ENCODE measurements at regions not wholly inside any gene's neighbourhood (a gene's known extent, or its start where the extent isn't known, plus 50 kb on each side); places are given as distances from the start of the nearest gene placed in this dataset.

- Histone ChIP-seq H3K4me1 (ENCODE audit: insufficient read depth) (no peaks in the 10 kb centered on the region), H3K79me2 (replicated peaks; ENCODE audit: insufficient read depth) (no peaks in the 10 kb centered on the region), H3K9me2 (ENCODE audit: insufficient read depth) (no peaks in the 10 kb centered on the region), H3K36me3 (ENCODE audit: insufficient read depth) (no peaks in the 10 kb centered on the region), H3F3A (replicated peaks; ENCODE audit: low read depth) (no peaks in the 10 kb centered on the region), H3K27me3 (ENCODE audit: insufficient read depth) (no peaks in the 10 kb centered on the region), H4K20me1 (replicated peaks; ENCODE audit: insufficient read depth) (no peaks in the 10 kb centered on the region), H2AFZ (no peak overlapping the region), H3K4me3 (no peak overlapping the region), H3K4me2 (no peak overlapping the region), H3K27ac (ENCODE audit: low read depth) (no peak overlapping the region)
- TF ChIP-seq, protein P1, sequence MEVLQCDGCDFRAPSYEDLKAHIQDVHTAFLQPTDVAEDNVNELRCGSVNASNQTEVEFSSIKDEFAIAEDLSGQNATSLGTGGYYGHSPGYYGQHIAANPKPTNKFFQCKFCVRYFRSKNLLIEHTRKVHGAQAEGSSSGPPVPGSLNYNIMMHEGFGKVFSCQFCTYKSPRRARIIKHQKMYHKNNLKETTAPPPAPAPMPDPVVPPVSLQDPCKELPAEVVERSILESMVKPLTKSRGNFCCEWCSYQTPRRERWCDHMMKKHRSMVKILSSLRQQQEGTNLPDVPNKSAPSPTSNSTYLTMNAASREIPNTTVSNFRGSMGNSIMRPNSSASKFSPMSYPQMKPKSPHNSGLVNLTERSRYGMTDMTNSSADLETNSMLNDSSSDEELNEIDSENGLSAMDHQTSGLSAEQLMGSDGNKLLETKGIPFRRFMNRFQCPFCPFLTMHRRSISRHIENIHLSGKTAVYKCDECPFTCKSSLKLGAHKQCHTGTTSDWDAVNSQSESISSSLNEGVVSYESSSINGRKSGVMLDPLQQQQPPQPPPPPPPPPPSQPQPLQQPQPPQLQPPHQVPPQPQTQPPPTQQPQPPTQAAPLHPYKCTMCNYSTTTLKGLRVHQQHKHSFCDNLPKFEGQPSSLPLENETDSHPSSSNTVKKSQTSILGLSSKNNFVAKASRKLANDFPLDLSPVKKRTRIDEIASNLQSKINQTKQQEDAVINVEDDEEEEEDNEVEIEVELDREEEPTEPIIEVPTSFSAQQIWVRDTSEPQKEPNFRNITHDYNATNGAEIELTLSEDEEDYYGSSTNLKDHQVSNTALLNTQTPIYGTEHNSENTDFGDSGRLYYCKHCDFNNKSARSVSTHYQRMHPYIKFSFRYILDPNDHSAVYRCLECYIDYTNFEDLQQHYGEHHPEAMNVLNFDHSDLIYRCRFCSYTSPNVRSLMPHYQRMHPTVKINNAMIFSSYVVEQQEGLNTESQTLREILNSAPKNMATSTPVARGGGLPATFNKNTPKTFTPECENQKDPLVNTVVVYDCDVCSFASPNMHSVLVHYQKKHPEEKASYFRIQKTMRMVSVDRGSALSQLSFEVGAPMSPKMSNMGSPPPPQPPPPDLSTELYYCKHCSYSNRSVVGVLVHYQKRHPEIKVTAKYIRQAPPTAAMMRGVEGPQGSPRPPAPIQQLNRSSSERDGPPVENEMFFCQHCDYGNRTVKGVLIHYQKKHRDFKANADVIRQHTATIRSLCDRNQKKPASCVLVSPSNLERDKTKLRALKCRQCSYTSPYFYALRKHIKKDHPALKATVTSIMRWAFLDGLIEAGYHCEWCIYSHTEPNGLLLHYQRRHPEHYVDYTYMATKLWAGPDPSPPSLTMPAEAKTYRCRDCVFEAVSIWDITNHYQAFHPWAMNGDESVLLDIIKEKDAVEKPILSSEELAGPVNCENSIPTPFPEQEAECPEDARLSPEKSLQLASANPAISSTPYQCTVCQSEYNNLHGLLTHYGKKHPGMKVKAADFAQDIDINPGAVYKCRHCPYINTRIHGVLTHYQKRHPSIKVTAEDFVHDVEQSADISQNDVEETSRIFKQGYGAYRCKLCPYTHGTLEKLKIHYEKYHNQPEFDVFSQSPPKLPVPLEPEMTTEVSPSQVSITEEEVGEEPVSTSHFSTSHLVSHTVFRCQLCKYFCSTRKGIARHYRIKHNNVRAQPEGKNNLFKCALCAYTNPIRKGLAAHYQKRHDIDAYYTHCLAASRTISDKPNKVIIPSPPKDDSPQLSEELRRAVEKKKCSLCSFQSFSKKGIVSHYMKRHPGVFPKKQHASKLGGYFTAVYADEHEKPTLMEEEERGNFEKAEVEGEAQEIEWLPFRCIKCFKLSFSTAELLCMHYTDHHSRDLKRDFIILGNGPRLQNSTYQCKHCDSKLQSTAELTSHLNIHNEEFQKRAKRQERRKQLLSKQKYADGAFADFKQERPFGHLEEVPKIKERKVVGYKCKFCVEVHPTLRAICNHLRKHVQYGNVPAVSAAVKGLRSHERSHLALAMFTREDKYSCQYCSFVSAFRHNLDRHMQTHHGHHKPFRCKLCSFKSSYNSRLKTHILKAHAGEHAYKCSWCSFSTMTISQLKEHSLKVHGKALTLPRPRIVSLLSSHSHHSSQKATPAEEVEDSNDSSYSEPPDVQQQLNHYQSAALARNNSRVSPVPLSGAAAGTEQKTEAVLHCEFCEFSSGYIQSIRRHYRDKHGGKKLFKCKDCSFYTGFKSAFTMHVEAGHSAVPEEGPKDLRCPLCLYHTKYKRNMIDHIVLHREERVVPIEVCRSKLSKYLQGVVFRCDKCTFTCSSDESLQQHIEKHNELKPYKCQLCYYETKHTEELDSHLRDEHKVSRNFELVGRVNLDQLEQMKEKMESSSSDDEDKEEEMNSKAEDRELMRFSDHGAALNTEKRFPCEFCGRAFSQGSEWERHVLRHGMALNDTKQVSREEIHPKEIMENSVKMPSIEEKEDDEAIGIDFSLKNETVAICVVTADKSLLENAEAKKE (CRISPR knock-in tag; IDR thresholded peaks at IDR 0.05): no peak
- TF ChIP-seq NANOG (IDR thresholded peaks at IDR 0.05; ENCODE audit: borderline replicate concordance) (no peak), EZH2 (IDR thresholded peaks at IDR 0.05; ENCODE audit: low read depth, unreplicated experiment) (no peak), EZH2phosphoT487 (IDR thresholded peaks at IDR 0.05; ENCODE audit: unreplicated experiment) (no peak), ZNF114 (CRISPR knock-in tag; IDR thresholded peaks at IDR 0.05) (no peak), ZNF331 (CRISPR knock-in tag; IDR thresholded peaks at IDR 0.05; ENCODE audit: low read depth) (no peak), STAT1 (IDR thresholded peaks at IDR 0.05; ENCODE audit: unreplicated experiment) (no peak), JUNB (IDR thresholded peaks at IDR 0.05; ENCODE audit: unreplicated experiment) (no peak), CREB1 (CRISPR knock-in tag; IDR thresholded peaks at IDR 0.05; ENCODE audit: low read depth) (no peak), POLR2AphosphoS5 (IDR thresholded peaks at IDR 0.05; ENCODE audit: low read depth) (no peak)
- TF ChIP-seq, protein P2, sequence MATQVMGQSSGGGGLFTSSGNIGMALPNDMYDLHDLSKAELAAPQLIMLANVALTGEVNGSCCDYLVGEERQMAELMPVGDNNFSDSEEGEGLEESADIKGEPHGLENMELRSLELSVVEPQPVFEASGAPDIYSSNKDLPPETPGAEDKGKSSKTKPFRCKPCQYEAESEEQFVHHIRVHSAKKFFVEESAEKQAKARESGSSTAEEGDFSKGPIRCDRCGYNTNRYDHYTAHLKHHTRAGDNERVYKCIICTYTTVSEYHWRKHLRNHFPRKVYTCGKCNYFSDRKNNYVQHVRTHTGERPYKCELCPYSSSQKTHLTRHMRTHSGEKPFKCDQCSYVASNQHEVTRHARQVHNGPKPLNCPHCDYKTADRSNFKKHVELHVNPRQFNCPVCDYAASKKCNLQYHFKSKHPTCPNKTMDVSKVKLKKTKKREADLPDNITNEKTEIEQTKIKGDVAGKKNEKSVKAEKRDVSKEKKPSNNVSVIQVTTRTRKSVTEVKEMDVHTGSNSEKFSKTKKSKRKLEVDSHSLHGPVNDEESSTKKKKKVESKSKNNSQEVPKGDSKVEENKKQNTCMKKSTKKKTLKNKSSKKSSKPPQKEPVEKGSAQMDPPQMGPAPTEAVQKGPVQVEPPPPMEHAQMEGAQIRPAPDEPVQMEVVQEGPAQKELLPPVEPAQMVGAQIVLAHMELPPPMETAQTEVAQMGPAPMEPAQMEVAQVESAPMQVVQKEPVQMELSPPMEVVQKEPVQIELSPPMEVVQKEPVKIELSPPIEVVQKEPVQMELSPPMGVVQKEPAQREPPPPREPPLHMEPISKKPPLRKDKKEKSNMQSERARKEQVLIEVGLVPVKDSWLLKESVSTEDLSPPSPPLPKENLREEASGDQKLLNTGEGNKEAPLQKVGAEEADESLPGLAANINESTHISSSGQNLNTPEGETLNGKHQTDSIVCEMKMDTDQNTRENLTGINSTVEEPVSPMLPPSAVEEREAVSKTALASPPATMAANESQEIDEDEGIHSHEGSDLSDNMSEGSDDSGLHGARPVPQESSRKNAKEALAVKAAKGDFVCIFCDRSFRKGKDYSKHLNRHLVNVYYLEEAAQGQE (IDR thresholded peaks at IDR 0.05; ENCODE audit: unreplicated experiment): no peak
- TF ChIP-seq, protein P3, sequence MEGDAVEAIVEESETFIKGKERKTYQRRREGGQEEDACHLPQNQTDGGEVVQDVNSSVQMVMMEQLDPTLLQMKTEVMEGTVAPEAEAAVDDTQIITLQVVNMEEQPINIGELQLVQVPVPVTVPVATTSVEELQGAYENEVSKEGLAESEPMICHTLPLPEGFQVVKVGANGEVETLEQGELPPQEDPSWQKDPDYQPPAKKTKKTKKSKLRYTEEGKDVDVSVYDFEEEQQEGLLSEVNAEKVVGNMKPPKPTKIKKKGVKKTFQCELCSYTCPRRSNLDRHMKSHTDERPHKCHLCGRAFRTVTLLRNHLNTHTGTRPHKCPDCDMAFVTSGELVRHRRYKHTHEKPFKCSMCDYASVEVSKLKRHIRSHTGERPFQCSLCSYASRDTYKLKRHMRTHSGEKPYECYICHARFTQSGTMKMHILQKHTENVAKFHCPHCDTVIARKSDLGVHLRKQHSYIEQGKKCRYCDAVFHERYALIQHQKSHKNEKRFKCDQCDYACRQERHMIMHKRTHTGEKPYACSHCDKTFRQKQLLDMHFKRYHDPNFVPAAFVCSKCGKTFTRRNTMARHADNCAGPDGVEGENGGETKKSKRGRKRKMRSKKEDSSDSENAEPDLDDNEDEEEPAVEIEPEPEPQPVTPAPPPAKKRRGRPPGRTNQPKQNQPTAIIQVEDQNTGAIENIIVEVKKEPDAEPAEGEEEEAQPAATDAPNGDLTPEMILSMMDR (conservative IDR thresholded peaks at IDR 0.05; ENCODE audit: low read depth in 2 of 2): no peak
- TF ChIP-seq, protein P4, sequence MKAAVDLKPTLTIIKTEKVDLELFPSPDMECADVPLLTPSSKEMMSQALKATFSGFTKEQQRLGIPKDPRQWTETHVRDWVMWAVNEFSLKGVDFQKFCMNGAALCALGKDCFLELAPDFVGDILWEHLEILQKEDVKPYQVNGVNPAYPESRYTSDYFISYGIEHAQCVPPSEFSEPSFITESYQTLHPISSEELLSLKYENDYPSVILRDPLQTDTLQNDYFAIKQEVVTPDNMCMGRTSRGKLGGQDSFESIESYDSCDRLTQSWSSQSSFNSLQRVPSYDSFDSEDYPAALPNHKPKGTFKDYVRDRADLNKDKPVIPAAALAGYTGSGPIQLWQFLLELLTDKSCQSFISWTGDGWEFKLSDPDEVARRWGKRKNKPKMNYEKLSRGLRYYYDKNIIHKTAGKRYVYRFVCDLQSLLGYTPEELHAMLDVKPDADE (IDR thresholded peaks at IDR 0.05): no peak
- Mint-ChIP-seq H3K4me3 (no peak overlapping the region), H3K9me3 (no peaks in the 10 kb centered on the region), H3K27me3 (ENCODE audit: insufficient read depth, low read depth, poor library complexity) (no peaks in the 10 kb centered on the region), H3K4me1 (no peaks in the 10 kb centered on the region), H3K36me3 (ENCODE audit: low read depth) (no peaks in the 10 kb centered on the region), H3K27ac (no peak overlapping the region)
- no peak for ATAC-seq
- DNase-seq (ENCODE audit: low spot score): no peak
Observed at GRCh38 chr2:153179808-153180207, 298.8 kb downstream of the RPRM start.

Measured in GM23338 (cell line).